Fibroblast of villous mesenchyme (primary cell): ENCODE measurements at regions not wholly inside any gene's neighbourhood (a gene's known extent, or its start where the extent isn't known, plus 50 kb on each side); places are given as distances from the start of the nearest gene placed in this dataset.

ENCODE experiments used
- DNase-seq: peaks from one replicate; pipeline ENCODE4 v3.0.0-alpha.2; 2010; ENCODE audit warnings: low read depth
- H3K4me3 ChIP-seq: 2 replicates; pipeline ENCODE4 v1.5.1; 2011; ENCODE audit warnings: low read depth, mild to moderate bottlenecking, low read length
- CTCF ChIP-seq: IDR thresholded peaks from 2 replicates; pipeline ENCODE4 v1.5.1; 2012; ENCODE audit warnings: low read depth, mild to moderate bottlenecking, low read length; ENCODE audit not compliant: insufficient read depth

- H3K4me3 ChIP-seq = no peak overlapping the region
- peak; percentile 72 for TF ChIP-seq CTCF
- DNase-seq = peak; percentile 20
Observed at GRCh38 chr10:120735773-120736371, 115.3 kb upstream of the WDR11 start.

GRCh38 chr10:120736377-120736776 lies 114.8 kb upstream of the WDR11 start:
- no peak for DNase-seq
- no peak for TF ChIP-seq CTCF

GRCh38 chr10:120738658-120739057 lies 112.5 kb upstream of the WDR11 start:
- no peak for TF ChIP-seq CTCF
- H3K4me3 ChIP-seq = no peak overlapping the region
- no peak for DNase-seq

More at GRCh38 chr10:120736377-120736776, 114.8 kb upstream of the WDR11 start:
- H3K4me3 ChIP-seq = no peak overlapping the region

GRCh38 chr10:120741396-120741795 lies 109.8 kb upstream of the WDR11 start:
- no peak overlapping the region for H3K4me3 ChIP-seq
- TF ChIP-seq CTCF = no peak
- DNase-seq = no peak

- H3K4me3 ChIP-seq = no peak overlapping the region
- TF ChIP-seq CTCF = no peak
- no peak for DNase-seq
Observed at GRCh38 chr10:120742373-120742772, 108.8 kb upstream of the WDR11 start.

GRCh38 chr10:120744040-120744439 lies 107.1 kb upstream of the WDR11 start:
- no peak for TF ChIP-seq CTCF
- no peak for DNase-seq
- H3K4me3 ChIP-seq = no peak overlapping the region
